ENCODE measurements at regions not wholly inside any gene's neighbourhood (a gene's known extent, or its start where the extent isn't known, plus 50 kb on each side); places are given as distances from the start of the nearest gene placed in this dataset.

DNA sequence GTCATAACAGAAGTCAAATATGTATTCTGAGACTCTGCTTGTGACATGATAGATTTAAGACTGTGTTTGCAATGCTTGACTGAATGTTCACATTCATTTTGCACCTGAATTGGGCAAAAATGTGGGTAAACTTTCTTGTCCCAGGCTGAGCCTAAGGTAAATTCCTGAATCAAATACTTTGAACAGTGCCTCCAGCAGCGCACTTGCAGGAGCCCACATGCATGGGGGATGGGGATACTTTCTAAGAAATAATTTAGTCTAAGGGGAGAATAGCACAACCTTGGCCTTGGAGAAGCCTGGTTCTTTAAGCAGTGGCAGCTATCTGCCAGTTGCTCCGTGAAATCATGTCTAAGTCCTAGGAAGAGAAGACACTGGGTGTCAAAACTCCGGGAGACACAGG lies 163.5 kb upstream of the EGFLAM start:
- no peak for DNase-seq

GRCh38 chr5:38093855-38094254 lies 164.5 kb upstream of the EGFLAM start:
- DNase-seq: no peak

- DNase-seq: no peak
These were observed 171.6 kb upstream of the EGFLAM start for GRCh38 chr5:38086777-38087176.

GRCh38 chr5:38079620-38080402 lies 178.5 kb upstream of the EGFLAM start:
- no peak for DNase-seq

DNA sequence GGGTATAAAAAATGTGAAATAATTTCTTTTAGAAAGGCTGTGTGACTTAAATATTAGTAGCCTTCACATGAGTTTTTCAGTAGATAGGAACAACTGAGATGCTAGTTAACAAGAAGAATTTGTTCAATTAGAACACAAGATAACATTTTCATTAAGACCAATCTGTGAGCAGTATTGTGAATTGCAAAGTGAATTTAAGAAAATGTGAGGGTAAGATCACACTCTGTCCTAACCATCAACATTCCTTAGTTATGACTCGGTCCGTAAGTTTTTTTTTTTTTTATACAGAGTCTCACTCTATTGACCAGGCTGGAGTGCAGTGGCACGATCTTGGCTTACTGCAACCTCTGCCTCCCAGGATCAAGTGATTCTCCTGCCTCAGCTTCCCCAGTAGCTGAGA lies 180.2 kb upstream of the EGFLAM start:
- DNase-seq: peak; percentile 31

- DNase-seq: no peak
These were observed 180.7 kb upstream of the EGFLAM start for GRCh38 chr5:38077652-38078051.

DNA sequence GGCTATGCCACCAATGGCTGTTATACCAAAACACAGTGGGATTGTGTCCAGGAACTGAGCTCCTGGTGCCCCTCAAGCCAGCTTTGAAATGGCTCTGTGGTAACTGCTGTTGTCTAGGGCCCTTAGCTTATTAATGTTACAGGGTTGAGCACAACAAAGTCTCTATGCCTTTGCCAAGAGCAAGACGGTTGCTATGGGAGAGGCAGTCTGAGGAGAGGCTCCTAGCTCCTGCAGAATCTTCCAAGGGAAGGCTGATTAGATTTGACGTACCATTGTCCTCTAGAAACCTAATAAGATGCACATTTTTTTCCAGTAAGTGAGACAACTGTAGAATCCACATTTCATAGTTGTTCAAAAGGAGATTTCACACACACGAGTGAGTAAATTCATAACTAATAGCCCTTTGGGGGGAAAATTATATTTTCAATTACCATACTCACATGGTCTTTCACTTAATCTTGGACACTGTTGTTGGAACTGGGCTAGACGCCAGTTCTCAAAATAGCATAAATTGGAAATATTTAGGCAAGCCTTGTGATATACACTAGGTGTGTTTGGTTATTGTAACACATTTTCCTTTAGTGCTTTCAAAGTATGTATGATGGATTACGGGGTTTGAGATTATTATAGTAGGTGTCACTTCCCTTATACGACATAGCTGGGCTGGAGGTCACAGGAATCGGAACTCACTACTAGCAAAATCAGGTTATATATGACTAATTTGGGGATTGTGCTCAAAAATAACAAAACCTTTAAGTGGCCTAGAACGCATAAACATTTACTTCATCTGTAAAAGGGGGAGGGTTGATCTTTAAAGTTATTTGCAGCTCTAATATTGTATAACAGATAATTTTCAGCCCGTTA lies 186.3 kb upstream of the EGFLAM start:
- no peak for DNase-seq

- DNase-seq: no peak
These were observed 187.9 kb upstream of the EGFLAM start for GRCh38 chr5:38070304-38070950.

GRCh38 chr5:38069360-38069759 lies 189.0 kb upstream of the EGFLAM start:
- no peak for DNase-seq

GRCh38 chr5:38060354-38060753 lies 198.0 kb upstream of the EGFLAM start:
- peak; percentile 76 for DNase-seq

DNA sequence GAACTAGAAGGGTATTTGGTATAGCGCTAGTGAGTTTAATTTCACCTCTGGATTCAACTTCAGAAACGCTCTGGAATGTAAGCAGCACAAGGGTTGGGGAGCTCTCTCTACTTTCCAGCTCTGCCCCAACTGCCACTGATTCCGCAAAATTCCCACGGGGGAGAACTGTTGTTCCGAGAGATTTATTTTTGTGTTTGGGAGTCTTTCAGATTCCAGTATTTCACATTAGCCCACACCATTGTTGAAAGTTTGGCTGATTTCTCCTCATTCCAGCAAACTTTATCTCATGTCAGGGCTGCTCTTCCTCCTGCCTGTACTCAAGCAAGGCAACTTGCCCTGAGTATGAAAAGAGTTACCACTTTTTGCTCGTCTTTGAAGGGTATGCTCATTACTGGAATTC lies 198.5 kb upstream of the EGFLAM start:
- no peak for DNase-seq

DNA sequence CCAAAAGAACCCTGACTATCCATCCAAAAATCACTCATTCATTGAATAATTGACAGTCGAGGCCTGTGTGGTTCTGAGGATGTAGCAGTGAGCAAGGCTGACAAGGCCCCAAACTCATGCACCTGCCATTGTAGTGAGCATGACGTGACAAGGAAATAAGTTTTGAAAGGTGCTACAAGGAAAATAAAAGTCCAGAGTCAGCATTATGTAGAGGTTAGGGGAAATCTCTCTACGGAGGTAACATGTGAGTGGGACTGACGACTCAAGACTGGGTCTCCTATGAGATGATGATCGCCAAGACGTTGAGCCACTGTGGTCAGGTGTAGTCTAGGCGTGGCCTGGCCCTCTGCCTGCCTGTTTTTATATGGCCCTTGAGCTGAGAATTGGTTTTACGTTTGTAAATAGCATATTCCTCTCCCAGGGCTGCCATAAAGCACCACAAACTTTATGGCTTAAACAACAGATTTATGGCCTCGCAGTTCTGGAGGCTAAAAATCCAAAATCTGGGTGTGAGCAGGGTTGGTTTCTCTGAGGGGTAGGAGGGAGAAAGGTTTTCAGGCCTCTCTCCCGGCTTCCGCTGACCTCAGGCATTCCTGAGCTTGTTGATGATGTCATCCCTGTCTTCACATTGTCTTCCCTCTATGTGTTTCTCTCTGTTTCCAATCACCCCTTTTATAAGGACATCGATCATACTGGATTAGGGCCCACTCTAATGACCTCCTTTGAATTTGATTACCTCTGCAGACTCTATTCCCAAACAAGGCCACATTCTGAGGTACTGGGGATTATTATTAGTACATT lies 206.4 kb upstream of the EGFLAM start:
- peak; percentile 11 for DNase-seq

GRCh38 chr5:38048400-38048799 lies 208.6 kb upstream of the GDNF start:
- no peak for DNase-seq

GRCh38 chr5:38046103-38046502 lies 206.3 kb upstream of the GDNF start:
- DNase-seq: no peak

DNA sequence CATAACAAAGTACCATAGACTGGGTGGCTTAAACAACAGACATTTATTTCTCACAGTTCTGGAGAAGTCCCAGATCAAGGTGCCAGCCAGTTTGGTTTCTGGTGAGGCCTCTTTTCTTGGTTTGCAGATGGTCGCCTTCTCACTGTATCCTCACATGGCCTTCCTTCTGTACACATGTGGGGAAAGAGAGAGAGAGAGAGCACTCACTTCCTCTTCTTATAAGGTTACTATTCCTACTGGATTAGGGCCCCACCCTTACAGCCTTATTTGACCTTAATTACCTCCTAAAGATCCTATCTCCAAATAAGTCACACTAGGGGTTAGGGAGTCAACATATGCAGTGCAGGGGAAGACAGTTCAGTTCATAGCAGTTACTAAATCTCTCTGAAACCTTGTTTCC lies 205.6 kb upstream of the GDNF start:
- no peak for DNase-seq

DNA sequence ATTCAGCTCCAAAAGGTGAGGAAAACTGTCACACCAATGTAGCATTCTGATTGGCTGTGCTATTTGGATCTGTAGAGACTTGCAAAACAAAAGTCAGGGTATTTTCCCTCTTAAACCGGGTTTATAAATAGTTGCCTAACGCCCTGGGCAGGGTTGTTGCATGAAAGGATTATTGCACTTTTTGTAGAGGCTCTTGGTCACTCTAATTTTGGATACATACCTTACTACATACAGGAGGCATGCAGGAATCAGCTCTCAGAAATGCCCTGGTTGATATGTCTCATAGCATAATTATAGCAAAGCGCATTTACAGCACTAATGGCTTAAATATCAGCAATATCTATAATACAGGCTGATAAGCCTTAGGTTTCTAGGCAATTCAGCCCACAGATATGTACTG lies 200.0 kb upstream of the GDNF start:
- DNase-seq: no peak

- no peak for DNase-seq
These were observed 199.2 kb upstream of the GDNF start for GRCh38 chr5:38039091-38039490.

GRCh38 chr5:38036765-38037164 lies 196.9 kb upstream of the GDNF start:
- no peak for DNase-seq

GRCh38 chr5:38032149-38032548 lies 192.3 kb upstream of the GDNF start:
- no peak for DNase-seq

DNA sequence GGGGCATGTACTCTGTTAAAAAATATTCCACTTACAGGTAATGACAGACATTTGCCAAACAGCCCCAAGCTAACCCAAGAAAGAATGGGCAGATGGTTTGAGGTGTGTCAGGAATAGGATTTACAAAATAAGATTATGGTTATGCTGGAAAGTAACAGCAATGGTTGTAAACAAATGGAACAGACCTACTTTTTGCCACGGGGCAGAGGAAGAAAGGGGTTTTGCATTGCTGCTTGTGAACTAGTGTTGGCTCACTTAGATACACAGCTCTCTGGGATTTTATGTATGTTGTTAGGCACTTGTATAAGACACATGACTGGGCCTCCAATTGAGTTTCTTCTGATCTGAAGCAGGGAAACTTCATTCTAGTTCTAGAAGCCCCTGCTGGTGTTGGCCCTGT lies 191.5 kb upstream of the GDNF start:
- no peak for DNase-seq

DNA sequence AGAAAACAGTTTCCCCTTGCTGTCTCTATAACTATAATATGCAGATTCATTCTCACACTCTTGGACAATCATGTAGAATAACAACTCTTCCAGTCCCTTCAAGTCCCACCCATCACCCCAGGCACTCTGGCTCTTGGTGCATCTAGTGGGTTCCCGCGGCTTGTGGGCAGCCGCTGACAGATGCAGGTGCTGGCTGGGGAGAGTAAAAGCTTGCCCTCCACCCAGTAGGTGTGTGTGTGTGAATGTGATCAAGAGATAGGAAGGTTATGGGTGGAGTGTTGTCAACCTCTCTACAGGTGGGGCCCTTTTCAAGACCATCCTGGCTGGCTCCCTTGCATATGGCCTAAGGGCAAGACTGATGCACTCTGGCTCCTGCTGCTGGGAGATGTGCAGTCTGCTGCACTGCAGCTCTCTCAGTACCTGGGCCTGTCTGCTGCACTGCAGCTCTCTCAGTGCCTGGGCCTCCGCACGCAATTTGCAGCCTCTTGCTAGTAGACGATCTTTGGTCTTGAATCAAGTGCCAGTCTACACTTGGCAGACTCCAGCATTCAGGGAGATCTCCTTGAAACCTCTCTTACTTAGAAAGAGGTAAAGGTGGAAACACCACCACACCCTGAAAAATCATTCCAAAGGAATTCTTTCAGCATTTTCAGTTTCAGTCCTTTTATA lies 189.7 kb upstream of the GDNF start:
- no peak for DNase-seq

DNA sequence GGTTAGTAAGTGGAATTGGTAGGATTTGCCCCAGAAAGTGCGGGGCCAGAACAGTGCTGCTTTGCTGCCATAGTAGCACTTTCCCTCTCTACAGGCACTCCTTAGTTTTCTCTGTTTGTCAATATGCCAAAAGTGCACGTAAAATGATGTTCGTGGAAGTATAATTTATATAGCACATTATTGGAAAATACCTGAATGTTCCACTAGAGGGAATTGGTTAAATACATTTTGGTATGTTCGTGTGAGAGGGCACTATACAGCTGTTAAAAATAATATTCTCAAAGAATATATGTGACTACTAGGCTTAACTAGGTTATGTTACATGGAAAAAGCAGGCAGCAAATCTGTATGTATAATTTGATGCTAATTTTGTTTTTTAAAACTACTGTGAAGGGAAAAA lies 184.0 kb upstream of the GDNF start:
- DNase-seq: no peak
